AG04450 (cell line): ENCODE measurements at regions not wholly inside any gene's neighbourhood (a gene's known extent, or its start where the extent isn't known, plus 50 kb on each side); places are given as distances from the start of the nearest gene placed in this dataset.

Source experiments
- CTCF ChIA-PET: fragments of 300-600, 350-600 bp; formaldehyde crosslinking; extraction: SDS; loops from one replicate; lab custom pipeline; 2022; ENCODE audit warnings: antibody characterized with exemption, inconsistent platforms; lab: Charles Lee
- POLR2A ChIA-PET: fragments of 350-600 bp; formaldehyde crosslinking; extraction: SDS; loops from one replicate; lab custom pipeline; 2021; ENCODE audit warnings: antibody characterized with exemption, inconsistent platforms; lab: Yijun Ruan, JAX
- DNase-seq: peaks from one replicate; pipeline ENCODE4 v3.0.0-alpha.2; 2011; ENCODE audit warnings: low read depth, low spot score
- H3K27ac ChIP-seq: one replicate; pipeline ENCODE4 v1.5.1; 2012; ENCODE audit warnings: low read depth, low read length, control low read depth
- H3K27me3 ChIP-seq: one replicate; pipeline ENCODE4 v1.6.0; 2012; ENCODE audit warnings: low read length; ENCODE audit not compliant: control insufficient read depth, insufficient read depth
- H3K4me3 ChIP-seq: 2 replicates; pipeline ENCODE4 v1.5.1; 2011; ENCODE audit warnings: mild to moderate bottlenecking, low read depth, low read length, control low read depth
- H3K9me3 ChIP-seq: 2 replicates; pipeline ENCODE4 v1.5.1; 2012; ENCODE audit warnings: low read length; ENCODE audit not compliant: control insufficient read depth, insufficient read depth
- TF ChIP-seq, protein P1 (sequence below): IDR thresholded peaks from 2 replicates; pipeline ENCODE4 v1.5.1; 2011; ENCODE audit warnings: low read depth, low read length, control low read depth, inconsistent platforms

GRCh38 chr3:35492841-35493240, 146.5 kb upstream of the ARPP21 start:
- TF ChIP-seq, protein P1, sequence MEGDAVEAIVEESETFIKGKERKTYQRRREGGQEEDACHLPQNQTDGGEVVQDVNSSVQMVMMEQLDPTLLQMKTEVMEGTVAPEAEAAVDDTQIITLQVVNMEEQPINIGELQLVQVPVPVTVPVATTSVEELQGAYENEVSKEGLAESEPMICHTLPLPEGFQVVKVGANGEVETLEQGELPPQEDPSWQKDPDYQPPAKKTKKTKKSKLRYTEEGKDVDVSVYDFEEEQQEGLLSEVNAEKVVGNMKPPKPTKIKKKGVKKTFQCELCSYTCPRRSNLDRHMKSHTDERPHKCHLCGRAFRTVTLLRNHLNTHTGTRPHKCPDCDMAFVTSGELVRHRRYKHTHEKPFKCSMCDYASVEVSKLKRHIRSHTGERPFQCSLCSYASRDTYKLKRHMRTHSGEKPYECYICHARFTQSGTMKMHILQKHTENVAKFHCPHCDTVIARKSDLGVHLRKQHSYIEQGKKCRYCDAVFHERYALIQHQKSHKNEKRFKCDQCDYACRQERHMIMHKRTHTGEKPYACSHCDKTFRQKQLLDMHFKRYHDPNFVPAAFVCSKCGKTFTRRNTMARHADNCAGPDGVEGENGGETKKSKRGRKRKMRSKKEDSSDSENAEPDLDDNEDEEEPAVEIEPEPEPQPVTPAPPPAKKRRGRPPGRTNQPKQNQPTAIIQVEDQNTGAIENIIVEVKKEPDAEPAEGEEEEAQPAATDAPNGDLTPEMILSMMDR = no peak
- Histone ChIP-seq H3K4me3 (no peak overlapping the region), H3K27me3 (no peaks in the 10 kb centered on the region), H3K9me3 (peaks cover 3% of the 10 kb centered on the region), H3K27ac (no peak overlapping the region)
- POLR2A ChIA-PET = no interaction called here
- CTCF ChIA-PET = interaction anchor here (0.9 kb wide), 1 partner anchor 11 kb away, joined by 3 read pairs; no protein-coding TSS in a partner anchor
- no peak for DNase-seq

GRCh38 chr3:35498506-35499210, 140.7 kb upstream of the ARPP21 start:
- Histone ChIP-seq H3K27ac (no peak overlapping the region), H3K4me3 (no peak overlapping the region), H3K27me3 (no peaks in the 10 kb centered on the region), H3K9me3 (no peaks in the 10 kb centered on the region; the same call in 1 of the 2 replicates)
- TF ChIP-seq, protein P1 = no peak
- CTCF ChIA-PET = no interaction called here
- no peak for DNase-seq
- POLR2A ChIA-PET = no interaction called here

GRCh38 chr3:35500641-35501350, 138.5 kb upstream of the ARPP21 start:
- ChIA-PET CTCF (no interaction called here), POLR2A (no interaction called here)
- no peak for DNase-seq
- H3K9me3 ChIP-seq = peaks cover 8% of the 10 kb centered on the region
- no peak overlapping the region for H3K27ac ChIP-seq
- no peaks in the 10 kb centered on the region for H3K27me3 ChIP-seq
- TF ChIP-seq, protein P1 = no peak
- H3K4me3 ChIP-seq = no peak overlapping the region

DNA sequence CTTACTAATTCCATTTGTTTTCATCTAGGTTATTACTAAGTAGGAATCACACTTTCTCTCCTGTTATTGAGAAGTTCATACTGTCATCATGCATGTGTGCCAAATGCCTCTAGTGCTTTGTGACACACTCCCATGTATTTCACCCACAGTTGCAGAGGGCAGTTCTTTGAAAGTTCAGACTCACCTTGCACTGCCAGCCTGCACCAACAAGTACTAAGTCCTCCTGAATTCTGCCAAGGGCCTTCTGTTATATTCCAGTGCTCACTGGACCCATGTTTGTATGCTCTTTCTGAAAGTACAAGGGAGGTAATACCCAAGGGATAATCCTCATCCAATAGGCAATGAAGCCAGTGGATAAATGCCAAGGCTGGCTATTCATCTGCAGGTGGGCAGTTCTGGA, 136.6 kb upstream of the ARPP21 start:
- Histone ChIP-seq H3K4me3 (no peak overlapping the region), H3K27ac (no peak overlapping the region), H3K9me3 (peaks cover 8% of the 10 kb centered on the region), H3K27me3 (no peaks in the 10 kb centered on the region)
- ChIA-PET POLR2A (no interaction called here), CTCF (no interaction called here)
- TF ChIP-seq, protein P1 = no peak
- DNase-seq = no peak

DNA sequence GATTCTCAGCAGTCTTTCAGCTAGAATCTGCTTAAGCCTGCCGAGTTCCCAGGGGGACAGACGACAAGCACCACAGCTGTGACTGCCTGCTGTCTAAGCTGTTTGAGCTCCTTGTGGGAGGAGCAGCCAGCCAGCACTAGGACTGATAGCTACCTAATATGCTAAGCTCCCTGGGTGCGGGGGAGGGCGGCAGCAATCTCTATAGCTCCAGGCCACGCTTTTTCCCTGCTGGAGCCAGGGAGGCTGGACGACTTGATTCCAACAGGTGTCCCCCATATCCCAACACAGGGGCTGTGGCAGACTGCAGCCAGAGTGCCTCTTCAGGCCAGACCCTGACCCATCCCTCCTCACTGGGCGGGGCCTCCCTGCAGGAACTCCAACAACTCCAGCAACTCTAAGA, 134.1 kb upstream of the ARPP21 start:
- CTCF ChIA-PET = no interaction called here
- Histone ChIP-seq H3K27me3 (no peaks in the 10 kb centered on the region), H3K27ac (no peak overlapping the region), H3K4me3 (no peak overlapping the region), H3K9me3 (peaks cover 8% of the 10 kb centered on the region)
- POLR2A ChIA-PET = no interaction called here
- TF ChIP-seq, protein P1 = no peak
- DNase-seq = no peak
